Karpas-422 (cell line): ENCODE measurements at regions not wholly inside any gene's neighbourhood (a gene's known extent, or its start where the extent isn't known, plus 50 kb on each side); places are given as distances from the start of the nearest gene placed in this dataset.

Experiments used
- DNase-seq: peaks from one replicate; pipeline ENCODE4 v3.0.0-alpha.2; 2015
- H2AFZ ChIP-seq: fragments of 200-600 bp; sonication (generic); 2 replicates; pipeline ENCODE4 v1.6.1; 2014; ENCODE audit warnings: antibody characterized with exemption, low read length, mixed read lengths
- H3K27ac ChIP-seq: fragments of 200-600 bp; sonication (generic); 2 replicates; pipeline ENCODE4 v1.5.1; 2014; ENCODE audit warnings: mild to moderate bottlenecking, low read length, moderate library complexity
- H3K27me3 ChIP-seq: fragments of 200-600 bp; sonication (generic); 2 replicates; pipeline ENCODE4 v1.6.1; 2014; ENCODE audit warnings: low read length, mixed read lengths
- H3K36me3 ChIP-seq: fragments of 200-600 bp; sonication (generic); 2 replicates; pipeline ENCODE4 v1.6.1; 2014; ENCODE audit warnings: low read length, mixed read lengths; ENCODE audit not compliant: insufficient read depth
- H3K4me1 ChIP-seq: fragments of 200-600 bp; sonication (generic); 2 replicates; pipeline ENCODE4 v1.6.1; 2014; ENCODE audit warnings: mild to moderate bottlenecking, low read length, mixed read lengths
- H3K4me2 ChIP-seq: fragments of 200-600 bp; sonication (generic); 2 replicates; pipeline ENCODE4 v1.6.1; 2014; ENCODE audit warnings: low read length, low read depth, mild to moderate bottlenecking; ENCODE audit not compliant: poor library complexity, severe bottlenecking
- H3K4me3 ChIP-seq: fragments of 200-600 bp; sonication (generic); 2 replicates; pipeline ENCODE4 v1.5.1; 2014; ENCODE audit warnings: mild to moderate bottlenecking, antibody characterized with exemption, low read length, mixed read lengths
- H3K79me2 ChIP-seq: fragments of 200-600 bp; sonication (generic); 2 replicates; pipeline ENCODE4 v1.6.1; 2014; ENCODE audit warnings: mild to moderate bottlenecking, low read length, mixed read lengths
- H3K9ac ChIP-seq: fragments of 200-600 bp; sonication (generic); 2 replicates; pipeline ENCODE4 v1.6.0; 2014; ENCODE audit warnings: low read length
- H3K9me2 ChIP-seq: fragments of 200-600 bp; sonication (generic), shearing (Covaris generic); replicated peaks from 2 replicates; pipeline ENCODE4 v1.6.0; 2014; ENCODE audit warnings: mild to moderate bottlenecking, low read length, moderate library complexity; ENCODE audit not compliant: insufficient read depth
- H3K9me3 ChIP-seq: fragments of 300-700, 200-600 bp; sonication (generic); 2 replicates; pipeline ENCODE4 v1.6.1; 2014; ENCODE audit warnings: low read length, mixed read lengths
- H4K20me1 ChIP-seq: fragments of 200-600 bp; sonication (generic); 2 replicates; pipeline ENCODE4 v1.6.1; 2014; ENCODE audit warnings: mild to moderate bottlenecking, antibody characterized with exemption, low read length, low read depth; ENCODE audit not compliant: insufficient read depth

DNA sequence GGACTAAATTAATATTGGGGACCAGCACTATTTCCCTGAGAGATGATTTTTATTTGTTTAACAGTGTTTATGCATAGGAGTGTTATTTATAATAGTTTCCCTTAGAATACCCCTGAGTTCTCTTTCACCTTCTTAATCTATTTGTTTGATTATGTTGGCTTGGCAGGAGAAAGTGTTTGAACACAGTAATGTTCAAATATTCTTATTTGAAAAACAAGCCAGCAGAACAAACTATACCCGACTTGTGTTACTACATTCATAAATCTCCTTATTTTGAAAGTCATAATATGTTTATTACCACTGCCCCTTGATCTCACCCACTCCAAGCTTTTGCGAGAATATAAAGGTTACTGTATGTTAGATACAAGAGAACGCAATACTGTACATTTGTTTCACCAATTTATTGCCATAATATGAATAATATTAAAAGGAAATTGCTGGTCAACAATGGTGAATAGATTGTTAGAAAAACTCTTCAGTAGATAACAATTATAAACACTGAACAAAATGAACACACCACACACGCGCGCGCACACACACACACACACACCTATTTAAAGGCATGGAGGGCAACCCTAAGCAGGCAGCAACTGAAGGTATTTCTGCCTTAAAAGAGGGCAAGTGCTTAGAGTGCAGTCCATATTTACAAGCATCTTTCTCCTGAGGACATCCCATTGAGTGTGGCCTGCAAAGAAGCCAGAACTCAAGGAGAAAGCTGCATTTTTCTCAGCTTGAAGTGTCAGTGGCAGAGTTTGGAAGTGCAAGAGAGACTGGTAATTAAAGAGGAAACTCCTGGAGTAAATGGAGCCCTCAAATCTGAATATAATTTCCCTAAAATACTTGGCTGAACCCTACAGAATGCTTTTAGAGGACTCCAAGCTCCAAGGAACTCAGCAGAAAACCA lies 279.4 kb upstream of the MAN1A1 start:
- Histone ChIP-seq H3K9me3 (no peaks in the 10 kb centered on the region), H3K9me2 (no peaks in the 10 kb centered on the region), H3K36me3 (no peaks in the 10 kb centered on the region), H3K79me2 (no peaks in the 10 kb centered on the region), H3K4me3 (no peak overlapping the region), H2AFZ (no peak overlapping the region), H3K27me3 (no peaks in the 10 kb centered on the region), H3K9ac (no peak overlapping the region), H4K20me1 (no peaks in the 10 kb centered on the region), H3K4me2 (no peak overlapping the region), H3K4me1 (no peaks in the 10 kb centered on the region), H3K27ac (no peak overlapping the region)
- DNase-seq: no peak

DNA sequence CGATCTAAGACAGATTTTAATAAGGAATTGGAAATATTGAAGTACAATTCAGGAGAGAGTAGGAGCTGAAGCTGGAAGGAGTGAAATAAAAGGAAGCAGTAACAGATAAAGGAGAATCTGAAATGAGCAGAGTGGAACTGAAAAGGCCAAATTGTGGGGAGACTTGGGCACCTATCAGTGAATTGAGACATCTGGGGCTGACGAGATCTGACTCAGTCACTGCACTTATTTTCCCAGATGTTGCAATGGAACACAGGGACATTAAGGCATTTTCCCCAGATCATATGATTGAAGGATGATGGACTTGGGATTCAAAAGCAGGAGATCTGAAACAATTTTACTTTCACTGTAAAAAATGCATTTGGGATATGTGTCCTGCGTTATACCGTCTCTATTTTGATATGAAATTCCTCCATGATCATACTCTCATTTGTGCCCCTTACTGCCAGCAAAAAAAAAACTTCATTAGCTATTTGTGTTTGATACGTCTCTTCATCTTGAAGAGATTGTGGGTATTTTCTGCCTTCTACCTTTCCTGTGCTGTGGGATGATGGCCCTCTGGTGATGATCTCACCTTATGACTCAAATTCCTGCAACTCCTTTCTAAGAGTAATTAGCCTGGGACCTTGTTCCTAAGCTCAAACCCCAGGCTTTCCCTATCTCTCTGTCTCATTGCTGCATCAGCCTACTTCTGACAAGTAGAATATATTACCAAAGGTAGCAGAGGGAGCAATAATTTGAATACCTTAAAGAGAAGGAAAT lies 278.5 kb upstream of the MAN1A1 start:
- Histone ChIP-seq H3K9me3 (no peaks in the 10 kb centered on the region), H3K4me2 (no peak overlapping the region), H2AFZ (no peak overlapping the region), H4K20me1 (no peaks in the 10 kb centered on the region), H3K4me1 (no peaks in the 10 kb centered on the region), H3K27ac (no peak overlapping the region), H3K79me2 (no peaks in the 10 kb centered on the region), H3K27me3 (no peaks in the 10 kb centered on the region), H3K9ac (no peak overlapping the region), H3K4me3 (no peak overlapping the region), H3K36me3 (no peaks in the 10 kb centered on the region), H3K9me2 (no peaks in the 10 kb centered on the region)
- no peak for DNase-seq

DNA sequence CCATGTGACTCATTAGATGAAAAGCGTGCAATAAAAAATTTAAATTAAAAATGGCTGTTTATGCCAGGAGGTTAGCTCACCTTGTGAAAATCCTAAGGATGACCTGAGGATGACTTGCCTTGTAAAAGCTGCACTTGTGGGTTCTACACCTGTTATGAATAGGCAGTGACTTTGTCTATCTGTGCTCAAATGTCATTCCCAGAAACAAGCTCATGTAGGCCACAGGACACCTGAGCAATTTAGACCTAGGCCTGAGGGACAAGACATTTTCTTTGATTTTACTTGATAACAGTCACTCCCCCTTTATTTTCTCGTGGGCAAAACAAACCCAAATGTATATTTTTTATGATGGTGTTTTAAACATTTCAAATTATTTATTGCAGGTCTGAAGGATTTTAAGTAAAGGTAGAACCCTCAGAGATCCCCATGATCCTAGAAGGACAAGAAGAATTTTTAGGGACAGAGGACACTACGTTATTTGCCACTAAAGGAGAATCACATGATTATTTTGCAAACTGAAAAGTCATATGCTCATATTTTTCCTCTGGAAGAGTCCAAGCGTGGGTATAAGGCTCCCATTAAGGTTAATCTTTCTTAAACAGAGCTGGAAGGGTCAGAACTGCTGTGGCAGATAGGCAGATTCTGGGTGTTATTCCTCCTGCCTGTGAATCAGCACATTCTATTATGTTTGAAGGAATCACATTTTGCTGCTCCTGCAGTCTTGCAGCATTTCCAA lies 277.5 kb upstream of the MAN1A1 start:
- Histone ChIP-seq H3K9me2 (no peaks in the 10 kb centered on the region), H3K36me3 (no peaks in the 10 kb centered on the region), H3K27ac (no peak overlapping the region), H3K79me2 (no peaks in the 10 kb centered on the region), H3K4me2 (no peak overlapping the region), H3K9ac (no peak overlapping the region), H3K4me3 (no peak overlapping the region), H3K9me3 (no peaks in the 10 kb centered on the region), H2AFZ (no peak overlapping the region), H3K4me1 (no peaks in the 10 kb centered on the region), H3K27me3 (no peaks in the 10 kb centered on the region), H4K20me1 (no peaks in the 10 kb centered on the region)
- no peak for DNase-seq

DNA sequence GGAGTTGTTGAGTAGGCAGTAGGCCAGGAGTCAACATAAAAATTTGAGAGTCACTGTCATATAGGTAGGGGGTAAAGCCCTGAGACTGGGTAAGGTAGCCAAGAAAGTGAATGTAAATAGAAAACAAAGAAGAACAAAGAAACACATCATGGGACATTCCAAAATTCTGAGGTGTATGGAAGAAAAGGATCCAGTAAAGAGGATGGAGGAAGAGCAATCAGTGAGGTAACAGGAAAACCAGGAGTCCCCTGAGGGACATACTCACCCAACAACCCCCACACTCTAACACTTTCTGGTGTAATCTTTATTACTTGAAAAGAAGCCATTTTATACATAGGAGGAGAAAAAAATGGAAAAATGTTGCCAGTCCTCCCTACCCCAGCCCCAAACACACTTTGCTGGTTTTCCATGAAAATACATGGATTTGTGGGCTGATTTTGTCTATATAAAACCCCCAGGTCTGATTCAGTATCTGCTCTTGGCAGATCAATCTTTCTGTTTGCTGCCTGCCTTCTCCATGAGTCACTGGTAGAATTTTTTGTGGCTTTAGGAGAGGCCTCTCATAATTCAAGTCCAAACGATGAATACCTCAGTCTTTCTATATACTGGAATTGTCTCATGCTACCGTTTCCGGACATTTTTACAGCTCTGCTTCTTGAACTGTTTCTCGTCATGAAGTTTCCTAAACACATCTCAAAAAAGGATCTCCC lies 271.4 kb upstream of the MAN1A1 start:
- no peaks in the 10 kb centered on the region for H3K4me1 ChIP-seq
- DNase-seq: no peak
- no peak overlapping the region for H3K27ac ChIP-seq
- no peaks in the 10 kb centered on the region for H3K9me3 ChIP-seq
- no peak overlapping the region for H3K4me2 ChIP-seq
- H3K9ac ChIP-seq: no peak overlapping the region
- no peak overlapping the region for H2AFZ ChIP-seq
- H3K79me2 ChIP-seq: no peaks in the 10 kb centered on the region
- no peaks in the 10 kb centered on the region for H3K36me3 ChIP-seq
- no peaks in the 10 kb centered on the region for H3K9me2 ChIP-seq
- H4K20me1 ChIP-seq: no peaks in the 10 kb centered on the region
- H3K4me3 ChIP-seq: no peak overlapping the region
- no peaks in the 10 kb centered on the region for H3K27me3 ChIP-seq

DNA sequence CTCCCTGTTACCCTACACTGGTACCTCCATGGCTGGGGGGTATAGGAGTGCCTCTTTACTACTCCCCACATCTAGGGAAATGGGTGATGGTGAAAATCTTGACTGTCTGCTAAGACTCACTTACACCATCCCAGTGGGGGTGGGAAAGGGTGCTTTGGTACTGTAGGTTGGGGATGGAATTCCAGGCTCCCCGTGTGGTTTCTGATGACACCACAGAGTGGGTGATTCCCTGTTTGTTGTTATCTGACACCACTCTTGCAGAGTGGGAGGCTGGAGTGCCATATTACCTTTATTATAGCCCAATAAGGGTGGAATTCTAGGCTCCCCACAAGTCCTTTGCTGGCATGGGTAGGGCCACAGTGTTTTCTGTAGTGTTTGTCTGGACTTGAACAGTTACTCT lies 264.6 kb upstream of the MAN1A1 start:
- Histone ChIP-seq H3K27me3 (no peaks in the 10 kb centered on the region), H3K9me2 (no peaks in the 10 kb centered on the region), H3K36me3 (no peaks in the 10 kb centered on the region), H3K9ac (no peak overlapping the region), H3K79me2 (no peaks in the 10 kb centered on the region), H3K4me2 (no peak overlapping the region), H3K9me3 (no peaks in the 10 kb centered on the region), H3K4me1 (no peaks in the 10 kb centered on the region), H3K27ac (no peak overlapping the region), H3K4me3 (no peak overlapping the region), H4K20me1 (no peaks in the 10 kb centered on the region), H2AFZ (no peak overlapping the region)
- DNase-seq: no peak

DNA sequence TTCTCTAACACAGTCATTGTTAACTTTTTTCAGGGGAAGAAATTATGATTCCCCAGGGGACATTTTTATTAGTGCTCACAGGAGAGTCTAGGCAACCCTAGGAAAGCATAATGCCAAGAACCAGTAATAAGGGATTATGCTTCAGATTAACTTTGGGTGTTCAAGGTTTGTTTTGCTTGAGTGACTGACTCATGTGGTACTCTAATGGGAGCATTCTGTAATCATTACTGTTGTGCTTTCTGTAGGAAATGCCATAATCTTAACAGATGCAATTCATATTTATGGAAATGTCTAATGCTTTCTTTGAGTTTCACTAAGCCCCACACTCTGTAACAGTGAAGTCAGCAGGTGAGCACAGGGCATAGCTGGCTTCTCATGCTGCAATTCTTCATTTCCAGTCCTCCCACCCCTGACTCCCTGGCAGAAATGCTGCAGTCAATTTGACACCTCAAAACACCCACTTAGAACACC lies 263.4 kb upstream of the MAN1A1 start:
- H3K27me3 ChIP-seq: no peaks in the 10 kb centered on the region
- no peaks in the 10 kb centered on the region for H4K20me1 ChIP-seq
- H3K9ac ChIP-seq: no peak overlapping the region
- H3K79me2 ChIP-seq: no peaks in the 10 kb centered on the region
- no peak overlapping the region for H2AFZ ChIP-seq
- DNase-seq: no peak
- H3K9me3 ChIP-seq: no peaks in the 10 kb centered on the region
- no peak overlapping the region for H3K4me2 ChIP-seq
- H3K4me1 ChIP-seq: no peaks in the 10 kb centered on the region
- no peak overlapping the region for H3K4me3 ChIP-seq
- no peaks in the 10 kb centered on the region for H3K9me2 ChIP-seq
- no peak overlapping the region for H3K27ac ChIP-seq
- H3K36me3 ChIP-seq: no peaks in the 10 kb centered on the region

DNA sequence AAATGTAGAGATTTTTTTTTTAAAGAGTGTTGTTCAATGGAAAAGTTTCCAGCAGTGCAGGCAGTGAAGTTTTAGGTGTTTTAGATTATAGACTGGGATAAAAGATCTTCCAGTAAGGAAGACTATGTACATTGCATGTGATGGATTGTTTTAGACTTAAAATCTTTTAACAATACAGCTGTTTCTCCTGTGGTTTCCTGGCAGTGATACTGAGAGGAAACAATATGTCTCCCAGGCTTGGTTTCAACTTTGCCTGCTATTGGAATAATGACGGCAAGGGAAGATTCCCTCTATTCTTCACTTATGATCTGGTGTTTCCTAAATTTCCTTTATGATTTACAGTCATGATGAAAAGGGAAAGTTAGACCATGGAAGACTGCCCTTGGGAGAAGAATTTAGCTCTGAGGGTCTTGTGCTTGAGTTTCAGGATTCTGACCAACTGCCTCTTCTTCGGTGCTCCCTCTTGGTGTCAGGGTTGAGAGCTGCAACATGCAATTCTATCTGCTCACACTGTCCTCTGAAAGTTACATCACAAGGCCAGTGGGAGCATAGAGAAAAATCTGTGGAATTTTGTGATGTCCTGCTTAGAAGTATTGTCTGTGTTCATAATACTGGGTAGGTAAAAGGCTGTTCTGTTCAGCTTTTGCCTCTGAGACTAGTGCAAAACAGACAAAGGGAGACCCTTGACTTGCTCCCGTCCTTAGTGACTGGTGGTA lies 262.8 kb upstream of the MAN1A1 start:
- Histone ChIP-seq H4K20me1 (no peaks in the 10 kb centered on the region), H3K4me1 (no peaks in the 10 kb centered on the region), H3K9ac (no peak overlapping the region), H3K79me2 (no peaks in the 10 kb centered on the region), H3K36me3 (no peaks in the 10 kb centered on the region), H3K9me3 (no peaks in the 10 kb centered on the region), H3K27me3 (no peaks in the 10 kb centered on the region), H3K9me2 (no peaks in the 10 kb centered on the region), H3K27ac (no peak overlapping the region), H3K4me2 (no peak overlapping the region), H2AFZ (no peak overlapping the region), H3K4me3 (no peak overlapping the region)
- no peak for DNase-seq
